Natural killer cell (primary cell): ENCODE measurements at regions not wholly inside any gene's neighbourhood (a gene's known extent, or its start where the extent isn't known, plus 50 kb on each side); places are given as distances from the start of the nearest gene placed in this dataset.

Source experiments
- ATAC-seq, 3 donors: fragments of 150-1000 bp in 2 of 3; fragments of 200-7000 bp in 1 of 3; cut with Tn5 transposase; 1 replicate in 1 of 3; 2 replicates in 2 of 3; pipeline ENCODE4 v1.10.0; 2021; ENCODE audit warnings: mild to moderate bottlenecking in 2 of 3, moderate library complexity in 2 of 3
- DNase-seq, 2 donors: peaks; one replicate each; pipeline versions ENCODE4 v3.0.0 to v3.0.0-alpha.2; 2013 to 2021; ENCODE audit warnings: mixed read lengths in 1 of 2
- H3K27ac ChIP-seq: one replicate; pipeline ENCODE4 v1.5.1; 2013; ENCODE audit warnings: mild to moderate bottlenecking, low read length
- H3K27me3 ChIP-seq: one replicate; pipeline ENCODE4 v1.6.1; 2013; ENCODE audit warnings: low read length; ENCODE audit not compliant: control insufficient read depth, insufficient read depth
- H3K36me3 ChIP-seq: one replicate; pipeline ENCODE4 v1.6.1; 2013; ENCODE audit warnings: low read length; ENCODE audit not compliant: control insufficient read depth, insufficient read depth
- H3K4me1 ChIP-seq: one replicate; pipeline ENCODE4 v1.6.1; 2013; ENCODE audit warnings: low read length; ENCODE audit not compliant: control insufficient read depth, insufficient read depth
- H3K4me3 ChIP-seq: one replicate; pipeline ENCODE4 v1.5.1; 2013; ENCODE audit warnings: low read length
- H3K9me3 ChIP-seq: one replicate; pipeline ENCODE4 v1.6.1; 2013; ENCODE audit warnings: low read length; ENCODE audit not compliant: control insufficient read depth, insufficient read depth
- H3K27ac Mint-ChIP-seq, 2 donors: one replicate each; pipeline ENCODE4 v1.8.0; 2022; ENCODE audit warnings: mild to moderate bottlenecking in 2 of 2, mixed read lengths in 2 of 2, moderate library complexity in 1 of 2
- H3K27me3 Mint-ChIP-seq, 2 donors: one replicate each; pipeline ENCODE4 v1.8.0; 2022; ENCODE audit warnings: low read depth in 2 of 2, mixed read lengths in 2 of 2
- H3K36me3 Mint-ChIP-seq: one replicate; pipeline ENCODE4 v1.8.0; 2022; ENCODE audit warnings: mixed read lengths
- H3K4me1 Mint-ChIP-seq, 2 donors: one replicate each; pipeline ENCODE4 v1.8.0; 2022; ENCODE audit warnings: mixed read lengths in 2 of 2
- H3K4me3 Mint-ChIP-seq: one replicate; pipeline ENCODE4 v1.8.0; 2022; ENCODE audit warnings: mild to moderate bottlenecking, moderate library complexity, mixed read lengths
- H3K9me3 Mint-ChIP-seq, 2 donors: one replicate each; pipeline ENCODE4 v1.8.0; 2022; ENCODE audit warnings: mixed read lengths in 2 of 2
- CTCF ChIP-seq: fragments of 200-600 bp; IDR thresholded peaks from one replicate; pipeline ENCODE4 v1.8.0; 2022; ENCODE audit warnings: antibody characterized with exemption
- WGBS: methylation state at CpG from one replicate; pipeline ENCODE4 v1.1.7; 2013; ENCODE audit warnings: missing lambda C conversion rate; ENCODE audit not compliant: insufficient coverage; 5-methylcytosine and 5-hydroxymethylcytosine counted together
- intact Hi-C: fragments of 100-400 bp; cut with micrococcal nuclease; formaldehyde crosslinking; loops from one replicate; pipeline ENCODE4 v1.14.2; 2022

- peaks cover 0 to 5% of the 10 kb centered on the region in 2 donors for H3K9me3 Mint-ChIP-seq
- no peaks in the 10 kb centered on the region for H3K36me3 Mint-ChIP-seq
- intact Hi-C loops, result no loop called here
- no peaks in the 10 kb centered on the region for H3K36me3 ChIP-seq
- no peak overlapping the region for H3K4me3 Mint-ChIP-seq
- no peak overlapping the region for H3K27ac Mint-ChIP-seq
- DNase-seq, result no peak
- no peaks in the 10 kb centered on the region for H3K4me1 ChIP-seq
- H3K27me3 Mint-ChIP-seq, result no peaks in the 10 kb centered on the region
- 80% methylated on average over 1 of the region's 1 CpG for WGBS
- no peaks in the 10 kb centered on the region for H3K9me3 ChIP-seq
- H3K27ac ChIP-seq, result no peak overlapping the region
- H3K4me3 ChIP-seq, result no peak overlapping the region
- no peak for ATAC-seq
- TF ChIP-seq CTCF, result no peak
- H3K27me3 ChIP-seq, result no peaks in the 10 kb centered on the region
- H3K4me1 Mint-ChIP-seq, result no peaks in the 10 kb centered on the region
Observed at GRCh38 chr3:168364967-168365366, 269.2 kb upstream of the GOLIM4 start.

- no peaks in the 10 kb centered on the region for H3K36me3 ChIP-seq
- ATAC-seq (no peak), DNase-seq (no peak)
- no peaks in the 10 kb centered on the region for H3K27me3 ChIP-seq
- no peaks in the 10 kb centered on the region for H3K4me1 Mint-ChIP-seq
- 80% methylated on average over 3 of the region's 4 CpGs for WGBS
- no peak overlapping the region for H3K4me3 Mint-ChIP-seq
- intact Hi-C loops, result no loop called here
- no peak for TF ChIP-seq CTCF
- no peak overlapping the region for H3K27ac ChIP-seq
- no peaks in the 10 kb centered on the region for H3K9me3 ChIP-seq
- H3K36me3 Mint-ChIP-seq, result no peaks in the 10 kb centered on the region
- H3K27ac Mint-ChIP-seq, result no peak overlapping the region
- no peaks in the 10 kb centered on the region for H3K27me3 Mint-ChIP-seq
- H3K4me1 ChIP-seq, result no peaks in the 10 kb centered on the region
- no peak overlapping the region for H3K4me3 ChIP-seq
- peaks cover 3 to 5% of the 10 kb centered on the region in 2 donors for H3K9me3 Mint-ChIP-seq
Observed at GRCh38 chr3:168362661-168363247, 267.0 kb upstream of the GOLIM4 start.

- Histone ChIP-seq H3K4me3 (no peak overlapping the region), H3K9me3 (no peaks in the 10 kb centered on the region), H3K27me3 (no peaks in the 10 kb centered on the region), H3K27ac (no peak overlapping the region), H3K4me1 (no peaks in the 10 kb centered on the region), H3K36me3 (no peaks in the 10 kb centered on the region)
- Mint-ChIP-seq H3K36me3 (no peaks in the 10 kb centered on the region), H3K4me1 (no peaks in the 10 kb centered on the region), H3K9me3 (peaks cover 2 to 3% of the 10 kb centered on the region in 2 donors), H3K4me3 (no peak overlapping the region), H3K27me3 (no peaks in the 10 kb centered on the region), H3K27ac (no peak overlapping the region)
- no peak for TF ChIP-seq CTCF
- ATAC-seq (no peak), DNase-seq (no peak)
- intact Hi-C loops, result no loop called here
Observed at GRCh38 chr3:168362156-168362555, 266.4 kb upstream of the GOLIM4 start.

- DNase-seq, result no peak
- no peak for ATAC-seq
- intact Hi-C loops, result no loop called here
- H3K27me3 Mint-ChIP-seq, result no peaks in the 10 kb centered on the region
- no peaks in the 10 kb centered on the region for H3K36me3 Mint-ChIP-seq
- Histone ChIP-seq H3K4me3 (no peak overlapping the region), H3K27ac (no peak overlapping the region), H3K36me3 (no peaks in the 10 kb centered on the region), H3K27me3 (no peaks in the 10 kb centered on the region), H3K4me1 (no peaks in the 10 kb centered on the region), H3K9me3 (no peaks in the 10 kb centered on the region)
- WGBS, result 100% methylated on average over 1 of the region's 3 CpGs
- H3K4me3 Mint-ChIP-seq, result no peak overlapping the region
- TF ChIP-seq CTCF, result no peak
- no peaks in the 10 kb centered on the region for H3K4me1 Mint-ChIP-seq
- peaks cover 0 to 3% of the 10 kb centered on the region in 2 donors for H3K9me3 Mint-ChIP-seq
- no peak overlapping the region for H3K27ac Mint-ChIP-seq
Observed at GRCh38 chr3:168360993-168361392, 265.3 kb upstream of the GOLIM4 start.
